CD8-positive, alpha-beta memory T cell (primary cell): ENCODE measurements at regions not wholly inside any gene's neighbourhood (a gene's known extent, or its start where the extent isn't known, plus 50 kb on each side); places are given as distances from the start of the nearest gene placed in this dataset.
A peak's percentile ranks its signal among the peaks of the same experiment; 100 is the strongest.

Source experiments
- CTCF ChIA-PET: fragments of 350-600 bp; sonication (Branson Sonifier 250); formaldehyde crosslinking; loops from one replicate; lab custom pipeline; 2021; ENCODE audit warnings: antibody characterized with exemption; lab: Charles Lee
- POLR2A ChIA-PET: fragments of 350-600 bp; sonication (Branson Sonifier 250); formaldehyde crosslinking; loops from one replicate; lab custom pipeline; 2021; ENCODE audit warnings: antibody characterized with exemption; lab: Charles Lee
- DNase-seq, 5 donors: peaks; one replicate each; pipeline versions ENCODE4 v3.0.0 to v3.0.0-alpha.2; 2020 to 2022; ENCODE audit warnings: mixed read lengths in 1 of 5
- H3K27ac ChIP-seq: one replicate; pipeline ENCODE4 v1.7.0; 2013; ENCODE audit warnings: low read depth, mild to moderate bottlenecking, low read length, moderate library complexity
- H3K27me3 ChIP-seq: 2 replicates; pipeline ENCODE4 v1.7.0; 2013; ENCODE audit warnings: low read length, mild to moderate bottlenecking; ENCODE audit not compliant: insufficient read depth, poor library complexity, severe bottlenecking
- H3K36me3 ChIP-seq: 2 replicates; pipeline ENCODE4 v1.7.0; 2013; ENCODE audit warnings: mild to moderate bottlenecking, low read length, moderate library complexity; ENCODE audit not compliant: insufficient read depth
- H3K4me1 ChIP-seq: 2 replicates; pipeline ENCODE4 v1.7.0; 2013; ENCODE audit warnings: mild to moderate bottlenecking, low read length, moderate library complexity; ENCODE audit not compliant: insufficient read depth
- H3K4me3 ChIP-seq: 2 replicates; pipeline ENCODE4 v1.7.0; 2013; ENCODE audit warnings: mild to moderate bottlenecking, low read length
- H3K9me3 ChIP-seq: 2 replicates; pipeline ENCODE4 v1.7.0; 2013; ENCODE audit warnings: mild to moderate bottlenecking, low read length
- H3K27ac Mint-ChIP-seq, 8 donors: one replicate each; pipeline ENCODE4 v1.8.0; 2020 to 2021; ENCODE audit warnings: mixed read lengths in 8 of 8, mild to moderate bottlenecking in 6 of 8, inconsistent platforms in 3 of 8, moderate library complexity in 3 of 8
- H3K27me3 Mint-ChIP-seq, 2 donors: one replicate each; pipeline ENCODE4 v1.8.0; 2020 to 2021; ENCODE audit warnings: mixed read lengths in 2 of 2, mild to moderate bottlenecking in 1 of 2, moderate library complexity in 1 of 2
- H3K36me3 Mint-ChIP-seq, 3 donors: one replicate each; pipeline ENCODE4 v1.8.0; 2020 to 2021; ENCODE audit warnings: mixed read lengths in 3 of 3, inconsistent platforms in 1 of 3, mild to moderate bottlenecking in 1 of 3
- H3K4me1 Mint-ChIP-seq, 3 donors: one replicate each; pipeline ENCODE4 v1.8.0; 2020 to 2021; ENCODE audit warnings: mixed read lengths in 3 of 3, inconsistent platforms in 1 of 3, mild to moderate bottlenecking in 1 of 3
- H3K4me3 Mint-ChIP-seq, 7 donors: one replicate each; pipeline ENCODE4 v1.8.0; 2020 to 2021; ENCODE audit warnings: mixed read lengths in 7 of 7, mild to moderate bottlenecking in 6 of 7, moderate library complexity in 4 of 7, inconsistent platforms in 2 of 7
- H3K9me3 Mint-ChIP-seq, 5 donors: one replicate each; pipeline ENCODE4 v1.8.0; 2020 to 2022; ENCODE audit warnings: mixed read lengths in 5 of 5, mild to moderate bottlenecking in 3 of 5, moderate library complexity in 2 of 5, inconsistent platforms in 1 of 5

- Mint-ChIP-seq H3K27me3 (peaks cover 3 to 5% of the 10 kb centered on the region in 2 donors), H3K4me1 (peaks cover 33 to 51% (median 46%) of the 10 kb centered on the region in 3 donors), H3K36me3 (no peaks in the 10 kb centered on the region), H3K9me3 (peaks cover 0 to 2% (median 0%) of the 10 kb centered on the region in 5 donors), H3K4me3 (no peak overlapping the region), H3K27ac (peak overlapping the region in 1 of 8 donors; percentile 29)
- H3K4me3 ChIP-seq: no peak overlapping the region
- no peaks in the 10 kb centered on the region for H3K9me3 ChIP-seq
- peaks cover 30% of the 10 kb centered on the region for H3K4me1 ChIP-seq
- no peaks in the 10 kb centered on the region for H3K36me3 ChIP-seq
- ChIA-PET CTCF (interaction anchor here (0.8 to 1.6 kb wide), 6 partner anchors 9 to 456 kb away, joined by 3 to 4 read pairs (median 3); no protein-coding TSS in a partner anchor), POLR2A (no interaction called here)
- DNase-seq: no peak
- H3K27me3 ChIP-seq: no peaks in the 10 kb centered on the region
- H3K27ac ChIP-seq: no peak overlapping the region
Observed at GRCh38 chr7:142355328-142355727, 97.5 kb upstream of the PRSS58 start.

DNA sequence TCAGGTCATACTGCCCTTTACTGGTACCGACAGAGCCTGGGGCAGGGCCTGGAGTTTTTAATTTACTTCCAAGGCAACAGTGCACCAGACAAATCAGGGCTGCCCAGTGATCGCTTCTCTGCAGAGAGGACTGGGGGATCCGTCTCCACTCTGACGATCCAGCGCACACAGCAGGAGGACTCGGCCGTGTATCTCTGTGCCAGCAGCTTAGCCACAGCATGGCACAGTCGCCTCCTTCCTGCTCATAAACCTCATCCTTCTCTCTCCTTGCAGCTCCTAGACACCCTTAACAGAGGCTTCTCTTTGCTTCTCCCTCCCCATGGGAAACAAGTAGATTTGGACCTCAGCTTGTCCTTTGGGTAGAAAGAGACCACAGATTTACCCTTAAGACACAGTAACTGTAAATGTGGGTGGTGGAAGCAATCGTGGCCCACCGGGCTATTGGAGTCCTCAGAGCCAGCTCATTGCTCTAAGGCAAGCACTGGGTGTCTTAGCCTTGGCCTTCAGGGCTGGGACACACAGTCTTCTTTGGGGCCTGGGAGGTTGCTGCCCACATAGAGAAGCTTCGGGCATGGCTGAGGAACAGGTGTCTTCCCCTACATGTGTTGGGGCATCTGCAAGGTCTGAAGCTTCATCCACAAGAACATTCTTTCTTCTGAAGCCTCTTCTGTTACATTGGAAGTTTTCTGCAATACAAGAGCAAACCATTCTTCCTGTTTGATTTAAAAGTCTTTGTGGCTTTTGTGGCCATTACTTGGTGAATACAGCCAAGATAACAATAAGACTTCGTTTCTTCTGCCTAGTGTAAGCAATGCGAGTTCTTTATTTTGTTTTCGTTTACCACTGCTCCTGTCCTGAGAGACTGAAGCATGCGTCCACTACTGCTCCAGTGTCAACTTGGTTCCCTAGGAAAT lies 95.5 kb upstream of the PRSS58 start:
- H3K27me3 ChIP-seq: no peaks in the 10 kb centered on the region
- no peaks in the 10 kb centered on the region for H3K36me3 Mint-ChIP-seq
- peak overlapping the region; percentile 30 for H3K4me3 ChIP-seq
- H3K36me3 ChIP-seq: no peaks in the 10 kb centered on the region
- POLR2A ChIA-PET: interaction anchor here (0.7 kb wide), 1 partner anchor 125 kb away, joined by 4 read pairs; no protein-coding TSS in a partner anchor
- H3K27ac Mint-ChIP-seq: peak overlapping the region in 7 of 8 donors; percentile 44 to 95 (median 87)
- peak in 1 of 5 donors; percentile 18 for DNase-seq
- no peaks in the 10 kb centered on the region for H3K9me3 ChIP-seq
- peaks cover 0 to 2% (median 0%) of the 10 kb centered on the region in 5 donors for H3K9me3 Mint-ChIP-seq
- peak overlapping the region in 6 of 7 donors; percentile 23 to 80 (median 70) for H3K4me3 Mint-ChIP-seq
- CTCF ChIA-PET: interaction anchor here (0.9 to 3.5 kb wide), 4 partner anchors 9 to 31 kb away, joined by 4 to 13 read pairs (median 6); no protein-coding TSS in a partner anchor
- H3K4me1 ChIP-seq: peaks cover 30% of the 10 kb centered on the region
- H3K4me1 Mint-ChIP-seq: peaks cover 32 to 49% (median 43%) of the 10 kb centered on the region in 3 donors
- peaks cover 3 to 6% of the 10 kb centered on the region in 2 donors for H3K27me3 Mint-ChIP-seq
- H3K27ac ChIP-seq: no peak overlapping the region

DNA sequence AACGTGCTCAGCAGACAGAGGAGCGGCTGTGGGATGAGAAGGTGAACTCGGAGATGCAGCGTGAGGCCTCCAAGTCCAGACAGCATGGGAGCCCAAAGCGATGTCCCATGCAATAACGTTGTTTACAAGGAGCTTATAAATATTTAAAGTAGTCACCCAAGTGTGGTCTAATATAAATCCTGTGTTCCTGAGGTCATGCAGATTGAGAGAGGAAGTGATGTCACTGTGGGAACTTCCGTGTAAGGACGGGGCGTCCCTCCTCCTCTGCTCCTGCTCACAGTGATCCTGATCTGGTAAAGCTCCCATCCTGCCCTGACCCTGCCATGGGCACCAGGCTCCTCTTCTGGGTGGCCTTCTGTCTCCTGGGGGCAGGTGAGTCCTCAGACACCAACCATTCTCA lies 94.7 kb upstream of the PRSS58 start:
- no peak for DNase-seq
- Mint-ChIP-seq H3K4me3 (peak overlapping the region; percentile 45 to 80 (median 65)), H3K9me3 (peaks cover 0 to 2% (median 0%) of the 10 kb centered on the region in 5 donors), H3K4me1 (peaks cover 27 to 41% (median 34%) of the 10 kb centered on the region in 3 donors), H3K27ac (peak overlapping the region; percentile 3 to 95 (median 86)), H3K27me3 (peaks cover 1 to 3% of the 10 kb centered on the region in 2 donors), H3K36me3 (no peaks in the 10 kb centered on the region)
- ChIA-PET POLR2A (no interaction called here), CTCF (interaction anchor here (2.3 to 3.5 kb wide), 4 partner anchors 20 to 49 kb away, joined by 6 to 13 read pairs (median 8); no protein-coding TSS in a partner anchor)
- H3K27me3 ChIP-seq: no peaks in the 10 kb centered on the region
- H3K36me3 ChIP-seq: no peaks in the 10 kb centered on the region
- H3K4me3 ChIP-seq: peak overlapping the region; percentile 30
- no peak overlapping the region for H3K27ac ChIP-seq
- no peaks in the 10 kb centered on the region for H3K9me3 ChIP-seq
- H3K4me1 ChIP-seq: peaks cover 22% of the 10 kb centered on the region

GRCh38 chr7:142351145-142351544 lies 93.3 kb upstream of the PRSS58 start:
- Mint-ChIP-seq H3K4me3 (peak overlapping the region in 1 of 7 donors; percentile 3), H3K4me1 (peaks cover 34 to 49% (median 43%) of the 10 kb centered on the region in 3 donors), H3K36me3 (no peaks in the 10 kb centered on the region), H3K9me3 (peaks cover 0 to 2% (median 0%) of the 10 kb centered on the region in 5 donors), H3K27ac (peak overlapping the region in 2 of 8 donors; percentile 21 to 35), H3K27me3 (peaks cover 0 to 2% of the 10 kb centered on the region in 2 donors)
- POLR2A ChIA-PET: no interaction called here
- Histone ChIP-seq H3K27ac (no peak overlapping the region), H3K9me3 (no peaks in the 10 kb centered on the region), H3K27me3 (no peaks in the 10 kb centered on the region), H3K4me1 (peaks cover 32% of the 10 kb centered on the region), H3K4me3 (no peak overlapping the region), H3K36me3 (no peaks in the 10 kb centered on the region)
- no peak for DNase-seq
- CTCF ChIA-PET: interaction anchor here (1.6 to 3.5 kb wide), 3 partner anchors 8 to 48 kb away, joined by 5 to 13 read pairs (median 9); no protein-coding TSS in a partner anchor

DNA sequence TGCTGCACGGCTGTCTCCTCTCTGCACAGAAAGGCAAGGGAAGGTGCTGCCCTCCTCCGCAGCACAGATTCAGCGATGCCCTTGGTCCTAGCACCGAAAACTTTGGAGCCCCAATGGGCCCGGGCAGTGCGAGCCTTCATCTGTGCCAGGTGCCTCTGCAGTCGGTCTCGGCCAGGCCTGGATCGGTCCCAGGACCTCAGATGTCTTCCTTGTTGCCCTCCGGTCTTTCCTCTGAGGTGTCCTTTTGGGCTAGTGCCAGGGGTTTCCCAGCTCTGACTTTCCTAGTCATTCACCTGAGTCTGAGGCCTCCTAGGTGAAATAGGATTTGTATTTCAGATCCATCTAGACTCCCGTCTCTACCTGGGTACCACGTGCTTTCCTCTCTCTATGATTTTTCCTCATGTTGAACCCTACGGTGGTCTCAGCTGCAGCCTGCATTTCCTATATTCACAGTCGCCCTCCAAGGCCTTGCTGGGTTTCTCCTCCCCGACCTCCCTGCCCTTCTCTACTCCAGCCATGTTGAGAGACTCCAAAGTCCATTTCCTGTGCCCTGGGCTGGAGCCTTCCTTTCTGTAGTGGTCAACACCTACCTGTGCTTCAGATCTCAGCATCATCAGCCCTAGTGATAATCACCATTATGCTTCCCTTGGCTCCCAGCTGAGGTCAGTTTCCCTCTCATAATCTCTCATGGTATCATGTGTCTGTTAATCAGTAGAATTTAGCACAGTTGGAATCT lies 92.0 kb upstream of the PRSS58 start:
- Histone ChIP-seq H3K27ac (no peak overlapping the region), H3K36me3 (no peaks in the 10 kb centered on the region), H3K9me3 (no peaks in the 10 kb centered on the region), H3K4me1 (peaks cover 43% of the 10 kb centered on the region), H3K27me3 (no peaks in the 10 kb centered on the region), H3K4me3 (no peak overlapping the region)
- H3K9me3 Mint-ChIP-seq: peaks cover 0 to 2% (median 0%) of the 10 kb centered on the region in 5 donors
- H3K4me1 Mint-ChIP-seq: peaks cover 44 to 52% (median 50%) of the 10 kb centered on the region in 3 donors
- H3K27me3 Mint-ChIP-seq: peaks cover 0 to 3% of the 10 kb centered on the region in 2 donors
- no peaks in the 10 kb centered on the region for H3K36me3 Mint-ChIP-seq
- no peak overlapping the region for H3K4me3 Mint-ChIP-seq
- H3K27ac Mint-ChIP-seq: peak overlapping the region in 2 of 8 donors; percentile 7 to 83
- ChIA-PET POLR2A (no interaction called here), CTCF (interaction anchor here (1.6 kb wide), 1 partner anchor 10 kb away, joined by 5 read pairs; no protein-coding TSS in a partner anchor)
- no peak for DNase-seq

- no peaks in the 10 kb centered on the region for H3K9me3 ChIP-seq
- peaks cover 0 to 5% of the 10 kb centered on the region in 2 donors for H3K27me3 Mint-ChIP-seq
- H3K27me3 ChIP-seq: no peaks in the 10 kb centered on the region
- no peak overlapping the region for H3K4me3 ChIP-seq
- peaks cover 44 to 51% (median 46%) of the 10 kb centered on the region in 3 donors for H3K4me1 Mint-ChIP-seq
- H3K36me3 ChIP-seq: no peaks in the 10 kb centered on the region
- ChIA-PET CTCF (no interaction called here), POLR2A (no interaction called here)
- no peak for DNase-seq
- peak overlapping the region in 1 of 8 donors; percentile 20 for H3K27ac Mint-ChIP-seq
- peaks cover 42% of the 10 kb centered on the region for H3K4me1 ChIP-seq
- H3K27ac ChIP-seq: no peak overlapping the region
- H3K4me3 Mint-ChIP-seq: peak overlapping the region in 5 of 7 donors; percentile 14 to 46 (median 28)
- H3K9me3 Mint-ChIP-seq: peaks cover 0 to 2% (median 0%) of the 10 kb centered on the region in 5 donors
- no peaks in the 10 kb centered on the region for H3K36me3 Mint-ChIP-seq
Observed at GRCh38 chr7:142348921-142349405, 91.1 kb upstream of the PRSS58 start.

DNA sequence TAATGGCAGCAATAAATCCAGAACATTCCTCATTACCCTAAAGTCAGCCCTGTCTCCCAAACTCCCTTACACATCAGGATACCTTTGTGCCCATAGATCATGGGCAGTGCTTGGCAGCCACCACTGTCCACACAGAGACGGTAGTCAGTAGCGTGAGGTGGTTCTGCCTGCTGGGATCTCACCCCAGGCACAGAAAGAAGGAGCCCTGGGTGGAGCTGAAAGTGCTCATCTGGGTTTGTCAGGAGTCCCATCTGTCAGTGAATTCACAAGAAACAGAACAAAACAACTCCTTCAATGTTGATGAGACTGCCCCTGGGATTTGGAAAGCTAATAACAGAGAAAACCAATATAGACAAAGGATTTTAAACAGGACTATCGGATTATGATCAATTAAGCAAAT lies 90.2 kb upstream of the PRSS58 start:
- Histone ChIP-seq H3K27ac (no peak overlapping the region), H3K36me3 (no peaks in the 10 kb centered on the region), H3K9me3 (no peaks in the 10 kb centered on the region), H3K4me1 (peaks cover 34% of the 10 kb centered on the region), H3K27me3 (no peaks in the 10 kb centered on the region), H3K4me3 (no peak overlapping the region)
- Mint-ChIP-seq H3K27me3 (peaks cover 0 to 5% of the 10 kb centered on the region in 2 donors), H3K36me3 (no peaks in the 10 kb centered on the region), H3K27ac (peak overlapping the region in 2 of 8 donors; percentile 19 to 46), H3K4me1 (peaks cover 35 to 43% (median 37%) of the 10 kb centered on the region in 3 donors), H3K4me3 (peak overlapping the region in 2 of 7 donors; percentile 0 to 1), H3K9me3 (peaks cover 0 to 2% (median 0%) of the 10 kb centered on the region in 5 donors)
- ChIA-PET CTCF (interaction anchor here (1.3 to 2.4 kb wide), 2 partner anchors 11 to 463 kb away, joined by 3 to 5 read pairs; no protein-coding TSS in a partner anchor), POLR2A (no interaction called here)
- no peak for DNase-seq
